H1 (cell line): ENCODE measurements at regions not wholly inside any gene's neighbourhood (a gene's known extent, or its start where the extent isn't known, plus 50 kb on each side); places are given as distances from the start of the nearest gene placed in this dataset.

Source experiments
- CTCF ChIA-PET: fragments of 300-600 bp; sonication (Branson Sonifier 250); formaldehyde crosslinking; loops from one replicate; lab custom pipeline; 2021; ENCODE audit not compliant: partially characterized antibody; lab: Charles Lee
- POLR2A ChIA-PET: fragments of 300-600 bp; sonication (Branson Sonifier 250); formaldehyde crosslinking; loops from one replicate; lab custom pipeline; 2021; ENCODE audit warnings: inconsistent platforms; ENCODE audit not compliant: partially characterized antibody; lab: Charles Lee
- DNase-seq, 2 experiments: peaks; one replicate each; pipeline versions ENCODE4 v3.0.0 to v3.0.0-alpha.2; 2010 to 2022; ENCODE audit warnings: low spot score in 2 of 2, low read depth in 1 of 2, mixed read lengths in 1 of 2
- FAIRE-seq: peaks from 2 replicates; lab custom pipeline; 2011; peaks lifted over from hg19 to GRCh38; lab: Jason Lieb, UNC
- H2AFZ ChIP-seq: 2 replicates; pipeline ENCODE4 v1.8.1; 2012; ENCODE audit warnings: low read length, inconsistent platforms
- H2AK5ac ChIP-seq: 2 replicates; pipeline ENCODE4 v1.6.1; 2013; ENCODE audit warnings: low read depth, low read length
- H2BK120ac ChIP-seq: replicated peaks from 2 replicates; pipeline ENCODE3; 2013; ENCODE audit warnings: low read depth, low read length, inconsistent platforms
- H2BK12ac ChIP-seq: 2 replicates; pipeline ENCODE4 v1.6.1; 2013; ENCODE audit warnings: low read depth, low read length
- H2BK15ac ChIP-seq: 2 replicates; pipeline ENCODE4 v1.6.1; 2013; ENCODE audit warnings: low read length
- H2BK20ac ChIP-seq: 2 replicates; pipeline ENCODE4 v1.6.1; 2013; ENCODE audit warnings: low read length
- H2BK5ac ChIP-seq: 2 replicates; pipeline ENCODE4 v1.6.1; 2013; ENCODE audit warnings: low read depth, low read length
- H3K14ac ChIP-seq: 2 replicates; pipeline ENCODE4 v1.6.1; 2013; ENCODE audit warnings: inconsistent platforms; ENCODE audit not compliant: insufficient read length
- H3K18ac ChIP-seq: 2 replicates; pipeline ENCODE4 v1.6.1; 2013; ENCODE audit warnings: low read length; ENCODE audit errors: extremely low read depth
- H3K23ac ChIP-seq: 2 replicates; pipeline ENCODE4 v1.6.1; 2013; ENCODE audit warnings: inconsistent platforms; ENCODE audit not compliant: insufficient read length
- H3K23me2 ChIP-seq: 2 replicates; pipeline ENCODE4 v1.6.1; 2013; ENCODE audit warnings: low read depth, low read length
- H3K27ac ChIP-seq: 2 replicates; pipeline ENCODE4 v1.6.1; 2011; ENCODE audit warnings: low read depth, low read length, inconsistent platforms
- H3K27me3 ChIP-seq, 4 experiments: replicated peaks in 1 of 4; 1 replicate in 1 of 4; 2 replicates in 3 of 4; pipeline versions ENCODE4 v1.6.1 to v1.8.1; 2011 to 2013; ENCODE audit warnings: low read length in 3 of 4, mild to moderate bottlenecking in 3 of 4, inconsistent platforms in 2 of 4, mixed read lengths in 2 of 4, moderate library complexity in 1 of 4; ENCODE audit not compliant: control insufficient read depth in 3 of 4, insufficient read depth in 3 of 4; ENCODE audit errors: extremely low read depth in 1 of 4
- H3K36me3 ChIP-seq, 4 experiments: 2 replicates each; pipeline versions ENCODE4 v1.6.1 to v1.8.1; 2011 to 2013; ENCODE audit warnings: mild to moderate bottlenecking in 4 of 4, low read length in 3 of 4, moderate library complexity in 2 of 4, control low read depth in 1 of 4, inconsistent platforms in 1 of 4; ENCODE audit not compliant: insufficient read depth in 4 of 4, control insufficient read depth in 2 of 4
- H3K4ac ChIP-seq: replicated peaks from 2 replicates; pipeline ENCODE3; 2013; ENCODE audit warnings: low read length, low read depth, mixed read lengths, inconsistent platforms; ENCODE audit not compliant: insufficient read length
- H3K4me1 ChIP-seq, 4 experiments: replicated peaks in 1 of 4; 1 replicate in 1 of 4; 2 replicates in 3 of 4; pipeline versions ENCODE4 v1.6.1 to v1.8.1; 2011 to 2013; ENCODE audit warnings: low read length in 3 of 4, inconsistent platforms in 2 of 4, mixed read lengths in 1 of 4; ENCODE audit not compliant: insufficient read depth in 4 of 4, control insufficient read depth in 3 of 4
- H3K4me2 ChIP-seq, 2 experiments: 2 replicates each; pipeline versions ENCODE4 v1.6.1 to v1.8.1; 2011 to 2013; ENCODE audit warnings: low read depth in 2 of 2, low read length in 2 of 2, control low read depth in 1 of 2, inconsistent platforms in 1 of 2, mild to moderate bottlenecking in 1 of 2; ENCODE audit not compliant: insufficient read depth in 1 of 2
- H3K4me3 ChIP-seq, 4 experiments: fragments of 200-600, 300-600 bp in 1 of 4; sonication (generic), shearing (Covaris generic), sonication (Bioruptor Twin) in 1 of 4; 2 replicates each; pipeline versions ENCODE4 v1.5.1 to v1.8.1; 2011 to 2016; ENCODE audit warnings: low read length in 4 of 4, low read depth in 3 of 4, control low read depth in 2 of 4, inconsistent platforms in 2 of 4, mild to moderate bottlenecking in 2 of 4, mixed read lengths in 1 of 4, moderate library complexity in 1 of 4; ENCODE audit not compliant: insufficient read depth in 2 of 4; ENCODE audit errors: extremely low read depth in 1 of 4
- H3K56ac ChIP-seq: replicated peaks from 2 replicates; pipeline ENCODE3; 2013; ENCODE audit warnings: low read depth, mild to moderate bottlenecking, mixed read lengths, low read length, inconsistent platforms; ENCODE audit not compliant: insufficient read length
- H3K79me1 ChIP-seq: 2 replicates; pipeline ENCODE4 v1.6.1; 2013; ENCODE audit warnings: low read depth, low read length, control low read depth
- H3K79me2 ChIP-seq, 2 experiments: 2 replicates each; pipeline versions ENCODE4 v1.6.1 to v1.8.1; 2012 to 2013; ENCODE audit warnings: low read length in 2 of 2, mild to moderate bottlenecking in 2 of 2, inconsistent platforms in 1 of 2; ENCODE audit not compliant: insufficient read depth in 2 of 2, control insufficient read depth in 1 of 2
- H3K9ac ChIP-seq, 4 experiments: replicated peaks in 1 of 4; 1 replicate in 1 of 4; 2 replicates in 3 of 4; pipeline versions ENCODE4 v1.6.1 to v1.8.1; 2011 to 2013; ENCODE audit warnings: low read depth in 3 of 4, low read length in 3 of 4, control low read depth in 2 of 4, mild to moderate bottlenecking in 2 of 4, moderate library complexity in 2 of 4, inconsistent platforms in 1 of 4; ENCODE audit errors: extremely low read depth in 1 of 4
- H3K9me3 ChIP-seq, 2 experiments: 2 replicates each; pipeline versions ENCODE4 v1.6.1 to v1.8.1; 2012 to 2013; ENCODE audit warnings: mild to moderate bottlenecking in 2 of 2, moderate library complexity in 2 of 2, control low read depth in 1 of 2, inconsistent platforms in 1 of 2, low read depth in 1 of 2, low read length in 1 of 2, mixed read lengths in 1 of 2; ENCODE audit not compliant: insufficient read depth in 2 of 2
- H4K20me1 ChIP-seq, 2 experiments: replicated peaks in 1 of 2; 2 replicates each; pipeline versions ENCODE3 to v1.8.1; 2011 to 2013; ENCODE audit warnings: inconsistent platforms in 2 of 2, low read length in 2 of 2, mild to moderate bottlenecking in 1 of 2; ENCODE audit not compliant: insufficient read depth in 2 of 2, control insufficient read depth in 1 of 2
- H4K5ac ChIP-seq: 2 replicates; pipeline ENCODE4 v1.6.1; 2013; ENCODE audit warnings: low read length, low read depth, mixed read lengths, inconsistent platforms; ENCODE audit not compliant: insufficient read length
- H4K8ac ChIP-seq: 2 replicates; pipeline ENCODE4 v1.8.0; 2013; ENCODE audit warnings: mild to moderate bottlenecking, moderate library complexity, low read length, inconsistent platforms; ENCODE audit not compliant: insufficient read depth; ENCODE audit errors: extremely low read depth
- H4K91ac ChIP-seq: replicated peaks from 2 replicates; pipeline ENCODE3; 2013; ENCODE audit warnings: low read length, mixed read lengths, inconsistent platforms; ENCODE audit not compliant: insufficient read length
- NRF1 ChIP-seq: IDR thresholded peaks from 2 replicates; pipeline ENCODE4 v1.6.1; 2011; ENCODE audit warnings: mild to moderate bottlenecking, low read depth, low read length, improper control_type of control experiment
- POLR2AphosphoS5 ChIP-seq: IDR thresholded peaks from 2 replicates; pipeline ENCODE4 v1.6.1; 2011; ENCODE audit warnings: low read depth, low read length
- POU5F1 ChIP-seq: IDR thresholded peaks from 2 replicates; pipeline ENCODE4 v1.6.1; 2011; ENCODE audit warnings: low read depth, mild to moderate bottlenecking, low read length, moderate library complexity
- RBBP5 ChIP-seq: IDR thresholded peaks from 2 replicates; pipeline ENCODE4 v1.7.1; 2012; ENCODE audit warnings: low read depth, mild to moderate bottlenecking, inconsistent platforms, low read length, moderate library complexity, borderline replicate concordance
- SP2 ChIP-seq: IDR thresholded peaks from 2 replicates; pipeline ENCODE4 v1.6.1; 2012; ENCODE audit warnings: mild to moderate bottlenecking, low read length, inconsistent platforms
- WGBS, 2 experiments: shearing (Covaris generic) in 1 of 2; methylation state at CpG; one replicate each; pipeline versions ENCODE4 v1.1.6 to v1.1.7; 2013 to 2015; ENCODE audit warnings: low lambda C conversion rate in 2 of 2, mixed read lengths in 2 of 2, inconsistent platforms in 1 of 2, low coverage in 1 of 2, missing lambda C conversion rate in 1 of 2; ENCODE audit not compliant: insufficient replicate concordance in 2 of 2, insufficient coverage in 1 of 2, insufficient read length in 1 of 2; ENCODE audit errors: extremely low coverage in 1 of 2, missing lambda C conversion rate in 1 of 2; 5-methylcytosine and 5-hydroxymethylcytosine counted together

DNA sequence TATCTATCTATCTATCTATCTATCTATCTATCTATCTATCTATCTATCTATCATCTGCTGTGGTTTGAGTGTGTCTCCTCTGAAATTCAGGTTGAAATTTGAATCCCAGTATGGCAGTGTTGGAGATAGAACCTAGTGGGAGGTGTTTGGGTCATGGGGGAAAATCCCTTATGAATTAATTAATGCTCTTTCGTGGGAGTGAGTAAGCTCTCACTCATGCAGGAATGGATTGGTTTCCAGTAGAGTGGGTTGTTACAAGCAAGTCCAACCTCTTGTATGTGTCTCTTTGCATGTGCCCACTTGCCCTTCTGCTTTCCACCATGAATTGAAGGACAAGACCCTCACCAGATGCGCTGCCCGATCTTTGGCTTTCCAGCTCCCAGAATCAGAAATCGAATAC is 113.0 kb downstream of the ANXA1 start:
- no peaks in the 10 kb centered on the region for H4K20me1 ChIP-seq
- ChIA-PET CTCF (interaction anchor here (1.6 kb wide), 1 partner anchor 47 kb away, joined by 3 read pairs; no protein-coding TSS in a partner anchor), POLR2A (interaction anchor here (0.7 kb wide), 1 partner anchor 12 kb away, joined by 3 read pairs; no protein-coding TSS in a partner anchor)
- H4K5ac ChIP-seq = no peak overlapping the region
- H2BK120ac ChIP-seq = no peak overlapping the region
- FAIRE-seq (no peak), DNase-seq (no peak)
- H2BK20ac ChIP-seq = no peak overlapping the region
- no peak overlapping the region for H2AK5ac ChIP-seq
- no peak overlapping the region for H2BK15ac ChIP-seq
- H3K36me3 ChIP-seq = no peaks in the 10 kb centered on the region
- WGBS, 2 experiments = 99% methylated on average over 4 of the region's 4 CpGs; no CpG with 5 or more reads in 1 of the 2 experiments
- H3K4me3 ChIP-seq = no peak overlapping the region
- TF ChIP-seq POLR2AphosphoS5 = no peak
- no peak for TF ChIP-seq POU5F1
- TF ChIP-seq RBBP5 = no peak
- TF ChIP-seq NRF1 = no peak
- TF ChIP-seq SP2 = no peak
- H3K23ac ChIP-seq = no peak overlapping the region
- H3K4ac ChIP-seq = no peak overlapping the region
- H2BK12ac ChIP-seq = no peak overlapping the region
- no peak overlapping the region for H3K27ac ChIP-seq
- no peak overlapping the region for H3K18ac ChIP-seq
- no peak overlapping the region for H3K4me2 ChIP-seq
- peaks cover 0 to 4% (median 0%) of the 10 kb centered on the region in 4 experiments; a peak in 1 of 7 replicates for H3K4me1 ChIP-seq
- H3K27me3 ChIP-seq = no peaks in the 10 kb centered on the region
- no peak overlapping the region for H4K8ac ChIP-seq
- H4K91ac ChIP-seq = no peak overlapping the region
- no peaks in the 10 kb centered on the region for H3K79me2 ChIP-seq
- no peaks in the 10 kb centered on the region for H3K9me3 ChIP-seq
- H3K9ac ChIP-seq = no peak overlapping the region
- H3K56ac ChIP-seq = no peak overlapping the region
- H2AFZ ChIP-seq = no peak overlapping the region
- no peaks in the 10 kb centered on the region for H3K79me1 ChIP-seq
- no peaks in the 10 kb centered on the region for H3K23me2 ChIP-seq
- no peak overlapping the region for H2BK5ac ChIP-seq
- H3K14ac ChIP-seq = no peak overlapping the region
